ENCODE measurements at regions not wholly inside any gene's neighbourhood (a gene's known extent, or its start where the extent isn't known, plus 50 kb on each side); places are given as distances from the start of the nearest gene placed in this dataset.

- TF ChIP-seq CTCF (IDR thresholded peaks at IDR 0.05; ENCODE audit: partially characterized antibody, unreplicated experiment), result no peak
- peaks cover 9% of the 10 kb centered on the region for H3K9me3 Mint-ChIP-seq (ENCODE audit: unreplicated experiment)
- no peaks in the 10 kb centered on the region for H3K27me3 Mint-ChIP-seq (ENCODE audit: unreplicated experiment)
- no peaks in the 10 kb centered on the region for H3K4me1 Mint-ChIP-seq (ENCODE audit: low read depth, unreplicated experiment)
- H3K36me3 Mint-ChIP-seq (ENCODE audit: unreplicated experiment), result peaks cover 14% of the 10 kb centered on the region
- H3K27ac Mint-ChIP-seq (ENCODE audit: unreplicated experiment), result no peak overlapping the region
- no peak for DNase-seq
- H3K4me3 Mint-ChIP-seq (ENCODE audit: unreplicated experiment), result no peak overlapping the region
Observed at GRCh38 chr3:40701016-40701588, 176.3 kb downstream of the ZNF621 start.

- Mint-ChIP-seq H3K27me3 (ENCODE audit: unreplicated experiment) (no peaks in the 10 kb centered on the region), H3K27ac (ENCODE audit: unreplicated experiment) (no peak overlapping the region), H3K9me3 (ENCODE audit: unreplicated experiment) (peaks cover 9% of the 10 kb centered on the region), H3K4me1 (ENCODE audit: low read depth, unreplicated experiment) (no peaks in the 10 kb centered on the region), H3K4me3 (ENCODE audit: unreplicated experiment) (no peak overlapping the region), H3K36me3 (ENCODE audit: unreplicated experiment) (peaks cover 14% of the 10 kb centered on the region)
- no peak for DNase-seq
- no peak for TF ChIP-seq CTCF (IDR thresholded peaks at IDR 0.05; ENCODE audit: partially characterized antibody, unreplicated experiment)
Observed at GRCh38 chr3:40704224-40704623, 179.5 kb downstream of the ZNF621 start.

DNA sequence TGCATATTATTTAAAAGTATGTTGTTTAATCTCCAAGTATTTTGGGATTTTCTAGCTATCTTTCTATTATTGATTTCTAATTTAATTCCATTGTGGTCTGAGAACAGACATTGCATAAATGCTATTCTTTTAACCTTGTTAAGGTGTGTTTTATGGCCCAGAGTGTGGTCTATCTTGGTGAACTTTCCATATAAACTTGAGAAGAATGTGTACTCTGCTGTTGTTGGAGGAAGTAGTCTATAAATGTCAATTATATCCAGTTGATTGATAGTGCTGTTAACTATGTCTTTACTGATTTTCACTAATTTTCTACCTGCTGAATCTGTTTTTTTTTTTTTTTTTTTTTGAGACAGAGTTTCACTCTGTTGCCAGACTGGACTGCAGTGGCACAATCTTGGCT, 180.9 kb downstream of the ZNF621 start:
- no peak overlapping the region for H3K4me3 Mint-ChIP-seq (ENCODE audit: unreplicated experiment)
- H3K4me1 Mint-ChIP-seq (ENCODE audit: low read depth, unreplicated experiment), result no peaks in the 10 kb centered on the region
- DNase-seq, result no peak
- no peak overlapping the region for H3K27ac Mint-ChIP-seq (ENCODE audit: unreplicated experiment)
- H3K27me3 Mint-ChIP-seq (ENCODE audit: unreplicated experiment), result no peaks in the 10 kb centered on the region
- H3K9me3 Mint-ChIP-seq (ENCODE audit: unreplicated experiment), result peaks cover 6% of the 10 kb centered on the region
- TF ChIP-seq CTCF (IDR thresholded peaks at IDR 0.05; ENCODE audit: partially characterized antibody, unreplicated experiment), result no peak
- peaks cover 5% of the 10 kb centered on the region for H3K36me3 Mint-ChIP-seq (ENCODE audit: unreplicated experiment)

GRCh38 chr3:40713306-40713705, 188.5 kb downstream of the ZNF621 start:
- TF ChIP-seq CTCF (IDR thresholded peaks at IDR 0.05; ENCODE audit: partially characterized antibody, unreplicated experiment), result no peak
- Mint-ChIP-seq H3K4me3 (ENCODE audit: unreplicated experiment) (no peak overlapping the region), H3K36me3 (ENCODE audit: unreplicated experiment) (no peaks in the 10 kb centered on the region), H3K27ac (ENCODE audit: unreplicated experiment) (no peak overlapping the region), H3K9me3 (ENCODE audit: unreplicated experiment) (no peaks in the 10 kb centered on the region), H3K4me1 (ENCODE audit: low read depth, unreplicated experiment) (peaks cover 3% of the 10 kb centered on the region), H3K27me3 (ENCODE audit: unreplicated experiment) (peaks cover 3% of the 10 kb centered on the region)
- DNase-seq, result no peak

DNA sequence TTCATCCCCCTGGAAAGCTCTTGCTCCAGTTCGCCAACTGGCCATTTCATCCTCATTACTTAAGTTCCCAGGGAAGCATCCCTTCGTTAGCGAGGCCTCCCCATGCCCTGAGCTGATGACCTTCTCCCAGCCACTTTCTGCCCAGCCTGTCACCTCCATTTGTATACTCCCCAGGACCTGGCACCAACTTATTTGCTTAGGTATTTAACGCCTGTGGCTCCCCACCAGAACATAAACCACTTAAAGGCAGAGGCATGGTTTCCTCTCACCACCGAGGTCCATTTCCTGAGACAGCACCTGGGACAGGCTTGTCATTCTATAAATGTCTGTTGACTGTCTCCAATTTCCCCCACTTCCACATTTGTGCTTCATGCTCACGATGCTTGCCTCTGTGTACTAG, 189.0 kb downstream of the ZNF621 start:
- H3K4me1 Mint-ChIP-seq (ENCODE audit: low read depth, unreplicated experiment), result peaks cover 3% of the 10 kb centered on the region
- no peaks in the 10 kb centered on the region for H3K9me3 Mint-ChIP-seq (ENCODE audit: unreplicated experiment)
- H3K27me3 Mint-ChIP-seq (ENCODE audit: unreplicated experiment), result peaks cover 3% of the 10 kb centered on the region
- no peak overlapping the region for H3K27ac Mint-ChIP-seq (ENCODE audit: unreplicated experiment)
- no peaks in the 10 kb centered on the region for H3K36me3 Mint-ChIP-seq (ENCODE audit: unreplicated experiment)
- no peak for TF ChIP-seq CTCF (IDR thresholded peaks at IDR 0.05; ENCODE audit: partially characterized antibody, unreplicated experiment)
- no peak overlapping the region for H3K4me3 Mint-ChIP-seq (ENCODE audit: unreplicated experiment)
- no peak for DNase-seq
